ENCODE measurements at regions not wholly inside any gene's neighbourhood (a gene's known extent, or its start where the extent isn't known, plus 50 kb on each side); places are given as distances from the start of the nearest gene placed in this dataset.

DNA sequence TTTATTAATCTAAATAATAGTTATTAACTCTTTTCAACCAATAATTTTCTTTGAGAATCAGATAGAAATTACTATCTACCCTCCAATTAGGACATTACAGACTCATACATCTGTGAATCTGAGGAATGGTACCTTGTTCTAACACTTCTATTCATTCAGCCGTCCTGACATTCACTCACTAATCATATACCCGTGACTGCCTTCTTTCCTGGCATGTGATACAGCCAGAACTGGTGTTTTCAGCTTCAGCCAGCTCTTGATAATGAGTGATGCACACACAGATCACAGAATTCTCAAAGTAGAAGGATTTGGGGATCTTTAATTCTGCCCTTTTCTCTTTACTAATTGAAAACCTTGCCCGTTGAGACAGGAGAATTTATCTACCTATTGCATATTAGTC is 499.9 kb downstream of the UTRN start:
- in situ Hi-C loops (cut with HindIII; ENCODE audit: extremely low pct_ligation_motif_present, low pct_unique_long_range_greater_than_20kb) (no loop called here), intact Hi-C loops (cut with micrococcal nuclease; ENCODE audit: unreplicated experiment) (no loop called here)
- H3K4me3 ChIP-seq (replicated peaks in 1 of 3; ENCODE audit: insufficient read depth in 1 of 3, low read depth in 2 of 3, low read length in 3 of 3), result no peak overlapping the region
- no peaks in the 10 kb centered on the region for H4K20me1 ChIP-seq (ENCODE audit: insufficient read depth, low read length)
- no peaks in the 10 kb centered on the region for H3K9me3 ChIP-seq (ENCODE audit: low read length)
- no TSS peak for BruUV-seq (replicated peaks)
- ChIA-PET POLR2A (no interaction called here), CTCF (ENCODE audit: low intra/inter-chr PET ratio, low total read pairs) (no interaction called here)
- H3K9ac ChIP-seq (ENCODE audit: insufficient read depth, low read depth, low read length), result no peak overlapping the region
- no peak overlapping the region for H2AFZ ChIP-seq (ENCODE audit: low read length)
- WGBS (ENCODE audit: low lambda C conversion rate), result 94% methylated on average over 3 of the region's 3 CpGs
- H3K27ac ChIP-seq (ENCODE audit: extremely low read length, insufficient read depth, low read length), result no peak overlapping the region
- no peak overlapping the region for H3K4me2 ChIP-seq (ENCODE audit: low read depth, low read length)
- no peaks in the 10 kb centered on the region for H3K4me1 ChIP-seq (ENCODE audit: insufficient read depth, low read length)
- FAIRE-seq, result no peak
- no peaks in the 10 kb centered on the region for H3K79me2 ChIP-seq (ENCODE audit: insufficient read depth, low read length)
- H3K36me3 ChIP-seq (replicated peaks in 1 of 2; ENCODE audit: control insufficient read depth in 1 of 2, insufficient read depth in 2 of 2, low read length in 2 of 2), result peaks cover 7 to 42% of the 10 kb centered on the region in 2 experiments
- DNase-seq (ENCODE audit: low spot score), result no peak
- ATAC-seq, result no peak
- no peaks in the 10 kb centered on the region for H3K27me3 ChIP-seq (ENCODE audit: control insufficient read depth in 1 of 2, insufficient read depth in 2 of 2, low read length in 2 of 2)
- TF ChIP-seq, protein P1, sequence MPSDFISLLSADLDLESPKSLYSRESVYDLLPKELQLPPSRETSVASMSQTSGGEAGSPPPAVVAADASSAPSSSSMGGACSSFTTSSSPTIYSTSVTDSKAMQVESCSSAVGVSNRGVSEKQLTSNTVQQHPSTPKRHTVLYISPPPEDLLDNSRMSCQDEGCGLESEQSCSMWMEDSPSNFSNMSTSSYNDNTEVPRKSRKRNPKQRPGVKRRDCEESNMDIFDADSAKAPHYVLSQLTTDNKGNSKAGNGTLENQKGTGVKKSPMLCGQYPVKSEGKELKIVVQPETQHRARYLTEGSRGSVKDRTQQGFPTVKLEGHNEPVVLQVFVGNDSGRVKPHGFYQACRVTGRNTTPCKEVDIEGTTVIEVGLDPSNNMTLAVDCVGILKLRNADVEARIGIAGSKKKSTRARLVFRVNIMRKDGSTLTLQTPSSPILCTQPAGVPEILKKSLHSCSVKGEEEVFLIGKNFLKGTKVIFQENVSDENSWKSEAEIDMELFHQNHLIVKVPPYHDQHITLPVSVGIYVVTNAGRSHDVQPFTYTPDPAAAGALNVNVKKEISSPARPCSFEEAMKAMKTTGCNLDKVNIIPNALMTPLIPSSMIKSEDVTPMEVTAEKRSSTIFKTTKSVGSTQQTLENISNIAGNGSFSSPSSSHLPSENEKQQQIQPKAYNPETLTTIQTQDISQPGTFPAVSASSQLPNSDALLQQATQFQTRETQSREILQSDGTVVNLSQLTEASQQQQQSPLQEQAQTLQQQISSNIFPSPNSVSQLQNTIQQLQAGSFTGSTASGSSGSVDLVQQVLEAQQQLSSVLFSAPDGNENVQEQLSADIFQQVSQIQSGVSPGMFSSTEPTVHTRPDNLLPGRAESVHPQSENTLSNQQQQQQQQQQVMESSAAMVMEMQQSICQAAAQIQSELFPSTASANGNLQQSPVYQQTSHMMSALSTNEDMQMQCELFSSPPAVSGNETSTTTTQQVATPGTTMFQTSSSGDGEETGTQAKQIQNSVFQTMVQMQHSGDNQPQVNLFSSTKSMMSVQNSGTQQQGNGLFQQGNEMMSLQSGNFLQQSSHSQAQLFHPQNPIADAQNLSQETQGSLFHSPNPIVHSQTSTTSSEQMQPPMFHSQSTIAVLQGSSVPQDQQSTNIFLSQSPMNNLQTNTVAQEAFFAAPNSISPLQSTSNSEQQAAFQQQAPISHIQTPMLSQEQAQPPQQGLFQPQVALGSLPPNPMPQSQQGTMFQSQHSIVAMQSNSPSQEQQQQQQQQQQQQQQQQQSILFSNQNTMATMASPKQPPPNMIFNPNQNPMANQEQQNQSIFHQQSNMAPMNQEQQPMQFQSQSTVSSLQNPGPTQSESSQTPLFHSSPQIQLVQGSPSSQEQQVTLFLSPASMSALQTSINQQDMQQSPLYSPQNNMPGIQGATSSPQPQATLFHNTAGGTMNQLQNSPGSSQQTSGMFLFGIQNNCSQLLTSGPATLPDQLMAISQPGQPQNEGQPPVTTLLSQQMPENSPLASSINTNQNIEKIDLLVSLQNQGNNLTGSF (CRISPR knock-in tag; IDR thresholded peaks at IDR 0.05), result no peak
- no peak for TF ChIP-seq ZFP1 (CRISPR knock-in tag; IDR thresholded peaks at IDR 0.05)
- TF ChIP-seq NCOA1 (CRISPR knock-in tag; IDR thresholded peaks at IDR 0.05), result no peak
- TF ChIP-seq, protein P2, sequence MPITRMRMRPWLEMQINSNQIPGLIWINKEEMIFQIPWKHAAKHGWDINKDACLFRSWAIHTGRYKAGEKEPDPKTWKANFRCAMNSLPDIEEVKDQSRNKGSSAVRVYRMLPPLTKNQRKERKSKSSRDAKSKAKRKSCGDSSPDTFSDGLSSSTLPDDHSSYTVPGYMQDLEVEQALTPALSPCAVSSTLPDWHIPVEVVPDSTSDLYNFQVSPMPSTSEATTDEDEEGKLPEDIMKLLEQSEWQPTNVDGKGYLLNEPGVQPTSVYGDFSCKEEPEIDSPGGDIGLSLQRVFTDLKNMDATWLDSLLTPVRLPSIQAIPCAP (CRISPR knock-in tag; IDR thresholded peaks at IDR 0.05; ENCODE audit: low read depth), result no peak
- TF ChIP-seq MTA1 (CRISPR knock-in tag; IDR thresholded peaks at IDR 0.05; ENCODE audit: borderline replicate concordance), result no peak
- no peak for TF ChIP-seq ZIK1 (CRISPR knock-in tag; IDR thresholded peaks at IDR 0.05; ENCODE audit: borderline replicate concordance, low read depth)
- TF ChIP-seq ZNF234 (CRISPR knock-in tag; conservative IDR thresholded peaks at IDR 0.05), result no peak
- TF ChIP-seq NBN (conservative IDR thresholded peaks at IDR 0.05), result no peak
- no peak for TF ChIP-seq ZNF850 (CRISPR knock-in tag; conservative IDR thresholded peaks at IDR 0.05)
- TF ChIP-seq, protein P3, sequence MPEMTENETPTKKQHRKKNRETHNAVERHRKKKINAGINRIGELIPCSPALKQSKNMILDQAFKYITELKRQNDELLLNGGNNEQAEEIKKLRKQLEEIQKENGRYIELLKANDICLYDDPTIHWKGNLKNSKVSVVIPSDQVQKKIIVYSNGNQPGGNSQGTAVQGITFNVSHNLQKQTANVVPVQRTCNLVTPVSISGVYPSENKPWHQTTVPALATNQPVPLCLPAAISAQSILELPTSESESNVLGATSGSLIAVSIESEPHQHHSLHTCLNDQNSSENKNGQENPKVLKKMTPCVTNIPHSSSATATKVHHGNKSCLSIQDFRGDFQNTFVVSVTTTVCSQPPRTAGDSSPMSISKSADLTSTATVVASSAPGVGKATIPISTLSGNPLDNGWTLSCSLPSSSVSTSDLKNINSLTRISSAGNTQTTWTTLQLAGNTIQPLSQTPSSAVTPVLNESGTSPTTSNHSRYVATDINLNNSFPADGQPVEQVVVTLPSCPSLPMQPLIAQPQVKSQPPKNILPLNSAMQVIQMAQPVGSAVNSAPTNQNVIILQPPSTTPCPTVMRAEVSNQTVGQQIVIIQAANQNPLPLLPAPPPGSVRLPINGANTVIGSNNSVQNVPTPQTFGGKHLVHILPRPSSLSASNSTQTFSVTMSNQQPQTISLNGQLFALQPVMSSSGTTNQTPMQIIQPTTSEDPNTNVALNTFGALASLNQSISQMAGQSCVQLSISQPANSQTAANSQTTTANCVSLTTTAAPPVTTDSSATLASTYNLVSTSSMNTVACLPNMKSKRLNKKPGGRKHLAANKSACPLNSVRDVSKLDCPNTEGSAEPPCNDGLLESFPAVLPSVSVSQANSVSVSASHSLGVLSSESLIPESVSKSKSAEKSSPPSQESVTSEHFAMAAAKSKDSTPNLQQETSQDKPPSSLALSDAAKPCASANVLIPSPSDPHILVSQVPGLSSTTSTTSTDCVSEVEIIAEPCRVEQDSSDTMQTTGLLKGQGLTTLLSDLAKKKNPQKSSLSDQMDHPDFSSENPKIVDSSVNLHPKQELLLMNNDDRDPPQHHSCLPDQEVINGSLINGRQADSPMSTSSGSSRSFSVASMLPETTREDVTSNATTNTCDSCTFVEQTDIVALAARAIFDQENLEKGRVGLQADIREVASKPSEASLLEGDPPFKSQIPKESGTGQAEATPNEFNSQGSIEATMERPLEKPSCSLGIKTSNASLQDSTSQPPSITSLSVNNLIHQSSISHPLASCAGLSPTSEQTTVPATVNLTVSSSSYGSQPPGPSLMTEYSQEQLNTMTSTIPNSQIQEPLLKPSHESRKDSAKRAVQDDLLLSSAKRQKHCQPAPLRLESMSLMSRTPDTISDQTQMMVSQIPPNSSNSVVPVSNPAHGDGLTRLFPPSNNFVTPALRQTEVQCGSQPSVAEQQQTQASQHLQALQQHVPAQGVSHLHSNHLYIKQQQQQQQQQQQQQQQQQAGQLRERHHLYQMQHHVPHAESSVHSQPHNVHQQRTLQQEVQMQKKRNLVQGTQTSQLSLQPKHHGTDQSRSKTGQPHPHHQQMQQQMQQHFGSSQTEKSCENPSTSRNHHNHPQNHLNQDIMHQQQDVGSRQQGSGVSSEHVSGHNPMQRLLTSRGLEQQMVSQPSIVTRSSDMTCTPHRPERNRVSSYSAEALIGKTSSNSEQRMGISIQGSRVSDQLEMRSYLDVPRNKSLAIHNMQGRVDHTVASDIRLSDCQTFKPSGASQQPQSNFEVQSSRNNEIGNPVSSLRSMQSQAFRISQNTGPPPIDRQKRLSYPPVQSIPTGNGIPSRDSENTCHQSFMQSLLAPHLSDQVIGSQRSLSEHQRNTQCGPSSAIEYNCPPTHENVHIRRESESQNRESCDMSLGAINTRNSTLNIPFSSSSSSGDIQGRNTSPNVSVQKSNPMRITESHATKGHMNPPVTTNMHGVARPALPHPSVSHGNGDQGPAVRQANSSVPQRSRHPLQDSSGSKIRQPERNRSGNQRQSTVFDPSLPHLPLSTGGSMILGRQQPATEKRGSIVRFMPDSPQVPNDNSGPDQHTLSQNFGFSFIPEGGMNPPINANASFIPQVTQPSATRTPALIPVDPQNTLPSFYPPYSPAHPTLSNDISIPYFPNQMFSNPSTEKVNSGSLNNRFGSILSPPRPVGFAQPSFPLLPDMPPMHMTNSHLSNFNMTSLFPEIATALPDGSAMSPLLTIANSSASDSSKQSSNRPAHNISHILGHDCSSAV (CRISPR knock-in tag; IDR thresholded peaks at IDR 0.05; ENCODE audit: borderline replicate concordance), result no peak
- no peak for TF ChIP-seq ZNF44 (CRISPR knock-in tag; IDR thresholded peaks at IDR 0.05)
- TF ChIP-seq ZNF431 (CRISPR knock-in tag; IDR thresholded peaks at IDR 0.05; ENCODE audit: borderline replicate concordance, low read depth), result no peak

All from HepG2 (cell line).